NCI-H1417 treated with DMSO at 0.1 percent for 48 hours (cell line): ENCODE measurements at regions not wholly inside any gene's neighbourhood (a gene's known extent, or its start where the extent isn't known, plus 50 kb on each side); places are given as distances from the start of the nearest gene placed in this dataset.
A peak's percentile ranks its signal among the peaks of the same experiment; 100 is the strongest.

Experiments
- DNase-seq: peaks from one replicate; lab custom pipeline; 2025; lab: John Stamatoyannopoulos, UW

GRCh38 chr20:41881466-41882046, 263.4 kb upstream of the CHD6 start:
- DNase-seq, result no peak

- no peak for DNase-seq
Measured at GRCh38 chr20:41879123-41879522, 260.9 kb upstream of the CHD6 start.

- no peak for DNase-seq
Measured at GRCh38 chr20:41877911-41878310, 259.7 kb upstream of the CHD6 start.

GRCh38 chr20:41874658-41875057, 256.5 kb upstream of the CHD6 start:
- no peak for DNase-seq

- DNase-seq, result no peak
Measured at GRCh38 chr20:41872930-41873329, 254.8 kb upstream of the CHD6 start.

GRCh38 chr20:41870869-41871462, 252.8 kb upstream of the CHD6 start:
- DNase-seq, result no peak

- DNase-seq, result no peak
Measured at GRCh38 chr20:41869261-41869660, 251.1 kb upstream of the CHD6 start.

GRCh38 chr20:41865938-41866337, 247.8 kb upstream of the CHD6 start:
- DNase-seq, result no peak

- DNase-seq, result no peak
Measured at GRCh38 chr20:41862476-41862875, 244.3 kb upstream of the CHD6 start.

GRCh38 chr20:41861772-41862422, 243.7 kb upstream of the CHD6 start:
- no peak for DNase-seq

- no peak for DNase-seq
Measured at GRCh38 chr20:41854765-41855164, 236.6 kb upstream of the CHD6 start.

GRCh38 chr20:41853806-41854205, 235.6 kb upstream of the CHD6 start:
- DNase-seq, result no peak

- DNase-seq, result no peak
Measured at GRCh38 chr20:41848180-41848579, 230.0 kb upstream of the CHD6 start.

- peak; percentile 45 for DNase-seq
Measured at GRCh38 chr20:41837669-41838224, 219.6 kb upstream of the CHD6 start.

- no peak for DNase-seq
Measured at GRCh38 chr20:41833739-41834138, 215.6 kb upstream of the CHD6 start.

GRCh38 chr20:41830702-41831101, 212.5 kb upstream of the CHD6 start:
- no peak for DNase-seq

- no peak for DNase-seq
Measured at GRCh38 chr20:41819436-41819835, 201.3 kb upstream of the CHD6 start.

- DNase-seq, result no peak
Measured at GRCh38 chr20:41818991-41819390, 200.8 kb upstream of the CHD6 start.

GRCh38 chr20:41818369-41818768, 200.2 kb upstream of the CHD6 start:
- no peak for DNase-seq

GRCh38 chr20:41811456-41811855, 193.3 kb upstream of the CHD6 start:
- DNase-seq, result no peak

- no peak for DNase-seq
Measured at GRCh38 chr20:41800040-41800439, 181.9 kb upstream of the CHD6 start.

GRCh38 chr20:41798930-41799502, 180.8 kb upstream of the CHD6 start:
- DNase-seq, result no peak

GRCh38 chr20:41786158-41786557, 168.0 kb upstream of the CHD6 start:
- no peak for DNase-seq
